SIG-M5 treated with dmso at 0.1 percent for 504 hours (cell line): ENCODE measurements at regions not wholly inside any gene's neighbourhood (a gene's known extent, or its start where the extent isn't known, plus 50 kb on each side); places are given as distances from the start of the nearest gene placed in this dataset.
A peak's percentile ranks its signal among the peaks of the same experiment; 100 is the strongest.

Experiments
- DNase-seq: peaks from one replicate; lab custom pipeline; 2025; ENCODE audit not compliant: unreplicated experiment; lab: John Stamatoyannopoulos, UW

GRCh38 chr1:59138402-59138801, 158.5 kb upstream of the FGGY start:
- DNase-seq, result peak; percentile 60

DNA sequence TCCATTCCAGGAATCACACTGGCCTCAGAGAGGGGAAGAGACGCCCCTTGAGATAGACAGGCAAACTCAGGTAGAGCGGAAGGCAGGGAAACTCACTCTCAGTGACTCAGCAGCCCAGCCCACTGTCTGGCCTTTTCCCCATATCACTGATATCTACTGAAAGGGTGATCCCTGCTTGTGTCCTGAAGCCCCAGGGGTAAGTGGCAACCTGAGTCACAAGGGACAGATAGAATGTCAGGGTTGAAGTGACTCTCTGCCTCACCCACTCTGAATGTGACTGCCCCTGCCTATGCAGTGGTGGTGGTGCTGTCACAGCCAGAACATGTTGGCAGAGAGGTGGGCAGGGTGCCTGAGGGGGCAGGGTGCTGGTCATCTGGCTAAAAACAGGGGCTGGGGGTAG, 157.5 kb upstream of the FGGY start:
- no peak for DNase-seq

DNA sequence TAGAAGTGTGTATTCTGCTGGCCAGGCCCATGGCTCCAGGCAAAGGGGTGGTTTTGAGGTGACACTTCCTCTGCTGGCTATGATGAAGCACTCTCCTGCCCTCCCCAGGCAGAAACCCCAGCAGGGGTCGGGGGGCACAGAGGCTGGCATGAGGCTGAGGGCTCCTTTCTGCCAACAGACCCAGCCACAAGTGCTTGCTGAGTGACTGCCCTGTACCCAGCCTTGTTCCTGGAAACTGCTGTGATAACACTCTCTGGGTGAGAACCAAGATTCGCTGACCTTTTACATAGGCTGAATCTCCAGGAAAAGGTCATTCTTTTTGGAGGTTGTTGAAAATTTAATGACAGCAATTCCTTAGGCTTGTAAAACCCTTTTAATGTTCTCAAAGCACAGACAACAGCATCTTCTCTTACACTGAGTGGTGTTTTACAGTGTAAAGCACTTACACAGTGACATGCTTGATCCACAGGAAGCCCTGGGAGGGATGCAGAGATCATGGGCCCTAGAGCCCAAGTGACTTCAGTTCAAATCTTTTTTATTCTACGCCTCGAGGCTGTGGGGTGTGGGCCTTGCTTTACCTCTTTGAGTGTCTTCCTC, 155.5 kb upstream of the FGGY start:
- DNase-seq, result no peak

DNA sequence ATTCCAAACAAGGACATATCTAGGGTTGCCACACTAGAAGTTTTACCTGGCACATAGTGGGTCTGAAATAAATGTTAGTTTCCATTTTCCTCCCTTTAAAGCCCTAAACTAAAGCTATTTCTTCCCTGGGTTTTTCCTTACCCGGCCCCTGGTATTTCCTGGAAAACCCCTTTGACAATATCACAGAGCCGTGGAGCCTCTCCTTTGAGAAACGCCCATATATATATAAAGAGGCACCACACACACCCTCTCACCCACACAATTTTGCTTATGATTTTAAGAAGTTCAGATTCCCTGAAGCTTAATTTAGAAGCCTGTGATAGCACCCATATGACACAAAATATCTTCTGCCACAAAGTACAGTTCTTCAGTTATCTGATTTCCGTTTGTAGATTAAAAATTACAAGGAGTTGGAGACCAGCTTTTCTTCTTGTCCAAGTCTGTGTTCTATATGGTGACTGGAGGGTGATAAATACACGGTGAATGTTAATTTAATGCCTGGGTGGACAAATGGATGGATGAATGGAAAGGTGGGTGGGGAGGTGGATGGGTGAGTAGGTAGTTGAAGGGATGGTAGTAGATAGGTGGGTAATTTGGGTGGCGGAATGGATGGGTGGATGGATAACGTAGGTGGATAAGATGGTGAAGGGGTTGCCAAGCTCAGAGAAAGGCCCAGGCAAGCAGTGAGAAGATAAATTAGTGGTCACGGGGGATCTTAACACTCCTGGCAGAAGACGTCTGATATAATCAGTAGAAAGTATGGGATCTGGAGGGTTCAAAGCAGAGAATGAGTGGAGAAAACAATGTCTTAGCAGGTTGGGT, 154.4 kb upstream of the FGGY start:
- no peak for DNase-seq

- peak; percentile 40 for DNase-seq
Measured at GRCh38 chr1:59143133-59143487, 153.8 kb upstream of the FGGY start.

DNA sequence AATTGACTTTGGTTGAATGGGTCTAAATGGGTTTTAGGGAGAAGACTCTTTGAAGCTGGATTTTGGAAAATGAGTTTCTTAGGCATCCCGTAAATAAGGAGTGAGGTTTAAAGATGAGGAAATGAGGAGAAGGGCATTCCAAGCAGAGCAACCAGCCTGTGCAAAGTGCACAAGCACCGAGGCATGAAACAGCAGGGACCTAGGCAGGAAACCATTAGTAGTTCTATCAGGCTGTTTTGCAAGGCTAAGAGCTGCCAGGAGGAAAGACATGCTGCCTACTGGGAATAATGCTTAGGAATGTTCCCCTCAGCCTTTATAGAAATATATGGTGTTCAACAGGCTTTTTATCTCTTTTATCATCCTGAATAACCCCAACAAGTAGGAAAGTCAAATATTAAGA, 153.1 kb upstream of the FGGY start:
- no peak for DNase-seq

DNA sequence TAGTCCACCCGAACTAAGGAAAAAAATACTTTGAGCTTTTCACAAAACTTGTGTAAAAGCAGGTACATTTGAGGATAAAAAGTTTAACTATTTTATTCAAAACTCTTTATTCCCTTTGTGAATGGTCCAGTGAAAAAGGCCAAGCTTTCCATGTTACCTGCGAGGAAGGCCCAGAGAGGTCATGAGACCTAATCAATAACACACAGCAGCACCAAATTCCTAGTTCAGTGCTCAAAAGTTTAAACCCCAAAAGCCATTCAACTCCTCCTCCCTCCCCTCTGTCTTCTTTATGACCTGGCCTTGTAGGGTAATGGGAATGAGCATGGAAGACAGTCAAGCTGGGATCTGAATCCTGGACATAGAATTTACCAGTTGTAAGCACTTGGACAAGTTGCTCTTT, 151.9 kb upstream of the FGGY start:
- DNase-seq, result no peak

DNA sequence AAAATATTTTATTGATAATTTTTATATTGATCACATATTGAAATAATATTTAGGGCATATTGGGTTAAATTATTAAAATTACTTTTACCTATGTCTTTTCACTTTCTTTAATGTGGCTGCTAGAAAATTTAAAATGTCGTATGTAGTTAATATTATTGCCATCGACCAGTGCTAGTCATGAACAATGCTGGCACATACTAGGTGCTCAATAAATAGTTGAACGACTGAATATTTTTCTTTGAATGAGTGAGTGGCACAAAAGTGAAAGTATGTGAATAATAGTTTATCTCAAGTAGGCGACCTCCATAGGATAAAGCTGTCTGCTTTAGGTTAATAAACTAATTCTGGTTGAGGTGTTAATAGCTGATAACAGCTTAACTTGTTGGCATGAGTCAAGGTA, 150.8 kb upstream of the FGGY start:
- no peak for DNase-seq

DNA sequence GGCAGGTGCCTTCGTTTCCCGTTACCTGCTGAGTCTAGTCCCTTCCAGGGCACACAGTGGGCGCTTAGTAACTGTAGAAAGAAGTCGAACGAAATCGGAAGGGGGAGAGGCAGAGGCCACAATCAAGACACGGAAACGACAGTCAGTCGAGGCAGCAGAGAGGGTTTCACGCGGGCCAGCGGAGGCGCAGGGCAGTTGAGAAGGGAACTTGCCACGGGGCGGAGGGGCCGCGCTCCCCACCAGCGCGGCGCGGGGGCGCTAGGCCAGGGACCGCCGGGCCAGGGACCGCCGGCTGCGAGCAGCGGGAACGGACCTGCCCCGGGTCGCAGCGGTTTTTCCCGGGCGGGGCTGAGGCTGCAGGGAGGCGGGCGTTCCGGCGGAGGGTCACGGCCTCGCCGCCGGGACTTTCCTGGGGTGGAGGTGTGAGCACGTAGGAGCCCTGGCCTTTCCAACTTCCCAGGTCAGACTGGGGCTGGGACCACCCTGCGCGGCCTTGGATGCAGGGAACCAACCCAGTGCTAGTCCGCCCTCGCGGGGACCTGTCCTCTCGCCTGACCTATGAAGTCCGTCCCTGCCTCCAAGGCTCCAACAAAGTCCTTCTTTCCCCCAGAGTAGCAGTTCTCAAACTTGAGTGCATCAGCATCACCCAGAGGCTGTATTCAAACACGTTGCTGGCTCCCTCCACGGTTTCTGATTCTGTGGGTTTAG, 150.1 kb upstream of the FGGY start:
- no peak for DNase-seq

GRCh38 chr1:59149435-59149834, 147.5 kb upstream of the FGGY start:
- no peak for DNase-seq

GRCh38 chr1:59150577-59151386, 146.1 kb upstream of the FGGY start:
- DNase-seq, result peak; percentile 27

GRCh38 chr1:59151387-59151761, 145.5 kb upstream of the FGGY start:
- DNase-seq, result no peak

GRCh38 chr1:59151860-59152259, 145.0 kb upstream of the FGGY start:
- no peak for DNase-seq

DNA sequence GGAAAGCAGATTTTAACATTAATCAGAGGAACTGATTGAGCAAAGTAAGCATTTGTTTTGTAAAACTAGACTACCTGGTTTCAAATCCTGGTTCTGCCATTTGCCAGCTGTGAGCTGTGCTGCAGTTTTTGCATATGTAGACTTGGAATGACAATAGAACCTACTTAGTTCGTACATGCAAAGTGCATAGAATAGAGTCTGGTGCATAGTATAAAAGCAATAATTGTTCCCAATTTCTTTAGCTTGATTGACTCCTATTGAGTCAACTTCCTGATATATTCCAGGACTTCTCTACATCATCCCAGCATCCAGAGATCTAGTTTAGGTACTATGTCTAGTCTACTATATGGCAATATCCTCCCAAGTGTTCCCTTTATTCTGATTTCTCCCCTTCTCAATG, 144.4 kb upstream of the FGGY start:
- DNase-seq, result no peak

DNA sequence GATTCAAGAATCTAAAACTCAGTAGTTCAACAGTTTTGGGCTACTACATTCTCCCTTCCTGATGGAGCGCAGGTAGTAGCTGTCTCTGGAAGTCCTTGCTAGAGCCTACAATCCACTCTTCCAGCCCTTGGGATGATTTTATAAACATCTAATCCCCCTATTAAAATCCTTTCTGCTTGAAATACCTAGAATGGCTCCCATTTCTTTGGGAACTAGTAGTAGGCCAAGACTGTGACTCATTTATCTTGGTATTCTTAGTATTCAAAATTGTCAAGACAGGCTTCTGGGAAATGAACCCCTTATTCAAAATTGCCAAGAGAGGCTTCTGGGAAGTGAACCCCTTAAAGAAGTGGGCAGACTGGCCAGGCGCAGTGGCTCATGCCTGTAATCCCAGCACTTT, 142.5 kb upstream of the FGGY start:
- DNase-seq, result no peak

DNA sequence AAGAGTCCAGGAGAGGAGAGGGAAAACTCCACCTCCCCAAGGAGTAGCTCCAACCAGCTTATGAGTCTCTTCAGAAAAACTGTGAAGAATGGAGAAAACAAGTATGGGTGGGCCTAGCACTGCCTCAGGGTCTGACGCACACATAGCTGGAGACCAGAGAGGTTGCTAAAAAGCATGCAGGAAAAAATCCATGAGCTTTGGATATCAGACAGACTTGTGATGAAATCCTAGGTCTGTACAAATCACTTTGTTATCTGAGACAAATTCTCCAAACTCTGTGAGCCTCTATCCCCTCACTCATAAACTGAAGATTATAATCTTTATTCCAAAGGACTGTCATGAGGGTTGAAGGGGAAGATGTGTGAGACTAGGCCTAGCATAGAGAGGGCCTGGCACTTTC, 141.5 kb upstream of the FGGY start:
- DNase-seq, result no peak

GRCh38 chr1:59156051-59156450, 140.8 kb upstream of the FGGY start:
- DNase-seq, result no peak

DNA sequence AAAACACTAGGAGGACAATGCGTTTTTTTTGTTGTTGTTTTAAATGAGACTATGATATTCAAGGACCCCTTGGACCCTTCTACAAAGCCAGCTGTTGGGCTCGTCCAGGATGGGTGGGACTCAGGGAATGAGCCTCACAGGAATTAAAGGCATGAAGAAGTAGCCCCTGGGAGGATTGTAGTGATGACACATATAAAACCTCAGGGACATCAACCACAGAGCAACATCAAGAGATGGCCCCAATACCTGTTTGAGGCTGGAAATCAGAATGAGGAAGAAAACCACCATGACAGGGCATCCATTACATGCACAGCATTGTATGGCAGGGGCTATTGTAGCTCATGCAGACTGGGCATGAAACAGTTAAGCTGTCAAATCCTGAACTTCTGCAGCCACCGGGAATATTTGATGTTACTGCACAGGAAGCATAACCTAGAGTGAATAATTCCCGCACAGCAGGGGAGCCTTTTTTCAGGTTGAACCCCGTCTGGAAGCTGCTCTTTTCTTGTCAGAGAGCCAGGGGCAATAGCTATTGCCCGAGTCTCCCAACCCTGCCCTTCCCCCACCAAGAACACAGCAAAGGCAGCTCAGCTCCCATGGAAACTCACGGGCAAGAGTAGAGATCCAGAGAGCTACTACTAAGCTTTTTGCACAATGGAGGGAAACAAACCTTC, 140.2 kb upstream of the FGGY start:
- no peak for DNase-seq

GRCh38 chr1:59158321-59158720, 138.6 kb upstream of the FGGY start:
- no peak for DNase-seq

DNA sequence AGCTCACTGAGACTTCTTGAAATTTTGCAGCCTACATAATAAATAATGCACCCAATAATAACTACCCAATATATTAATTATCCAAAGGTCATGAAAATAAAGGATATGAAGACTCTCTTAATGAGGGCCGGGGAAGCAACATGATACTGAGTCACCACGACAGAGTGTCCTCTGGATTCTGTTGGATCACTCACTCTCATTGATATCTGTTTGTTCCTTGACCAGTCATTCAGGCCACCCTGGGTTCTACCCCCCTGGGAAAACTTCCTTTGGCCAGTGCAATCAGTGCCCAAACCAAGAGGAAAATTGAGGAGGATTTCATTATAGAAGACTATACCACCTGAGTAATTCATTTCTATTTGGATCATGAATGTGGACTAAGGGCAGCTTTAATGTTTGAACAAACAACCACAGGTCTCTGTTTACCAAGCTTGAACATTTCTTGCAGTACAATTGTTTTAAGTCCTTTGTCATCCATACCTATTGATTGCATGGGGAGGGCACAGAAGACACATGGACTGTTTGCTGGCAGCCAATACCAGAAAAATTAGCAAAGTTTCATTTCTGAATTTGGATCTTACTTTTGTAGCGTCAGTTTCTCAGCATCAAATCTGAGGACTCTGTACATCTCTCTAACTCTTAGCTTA, 137.2 kb upstream of the FGGY start:
- no peak for DNase-seq

- no peak for DNase-seq
Measured at GRCh38 chr1:59161136-59161535, 135.8 kb upstream of the FGGY start.
